Neural cell (in vitro differentiated cells): ENCODE measurements at regions not wholly inside any gene's neighbourhood (a gene's known extent, or its start where the extent isn't known, plus 50 kb on each side); places are given as distances from the start of the nearest gene placed in this dataset.

Source experiments
- EZH2 ChIP-seq: fragments of 200-600, 300-800 bp; shearing (Covaris generic), sonication (generic); IDR thresholded peaks from 2 replicates; pipeline ENCODE4 v1.6.1; 2014; ENCODE audit warnings: antibody characterized with exemption, low read length, borderline replicate concordance, mild to moderate bottlenecking; ENCODE audit not compliant: insufficient read depth, poor library complexity, severe bottlenecking
- POLR2AphosphoS5 ChIP-seq: IDR thresholded peaks from 2 replicates; pipeline ENCODE4 v1.6.1; 2012
- RAD21 ChIP-seq: fragments of 450-650 bp; conservative IDR thresholded peaks from 2 replicates; pipeline ENCODE4 v1.6.1; 2014; ENCODE audit warnings: antibody characterized with exemption, mild to moderate bottlenecking, moderate library complexity
- SMC3 ChIP-seq: fragments of 450-650 bp; conservative IDR thresholded peaks from 2 replicates; pipeline ENCODE4 v1.6.1; 2014; ENCODE audit warnings: antibody characterized with exemption, mild to moderate bottlenecking, moderate library complexity; ENCODE audit not compliant: poor library complexity
- TAF1 ChIP-seq: IDR thresholded peaks from 2 replicates; pipeline ENCODE4 v1.6.1; 2012; ENCODE audit warnings: low read depth
- TF ChIP-seq, protein P1 (sequence below): fragments of 450-650 bp; IDR thresholded peaks from 2 replicates; pipeline ENCODE4 v1.5.1; 2014; ENCODE audit warnings: antibody characterized with exemption, mild to moderate bottlenecking, moderate library complexity; ENCODE audit not compliant: poor library complexity, severe bottlenecking

- TF ChIP-seq, protein P1, sequence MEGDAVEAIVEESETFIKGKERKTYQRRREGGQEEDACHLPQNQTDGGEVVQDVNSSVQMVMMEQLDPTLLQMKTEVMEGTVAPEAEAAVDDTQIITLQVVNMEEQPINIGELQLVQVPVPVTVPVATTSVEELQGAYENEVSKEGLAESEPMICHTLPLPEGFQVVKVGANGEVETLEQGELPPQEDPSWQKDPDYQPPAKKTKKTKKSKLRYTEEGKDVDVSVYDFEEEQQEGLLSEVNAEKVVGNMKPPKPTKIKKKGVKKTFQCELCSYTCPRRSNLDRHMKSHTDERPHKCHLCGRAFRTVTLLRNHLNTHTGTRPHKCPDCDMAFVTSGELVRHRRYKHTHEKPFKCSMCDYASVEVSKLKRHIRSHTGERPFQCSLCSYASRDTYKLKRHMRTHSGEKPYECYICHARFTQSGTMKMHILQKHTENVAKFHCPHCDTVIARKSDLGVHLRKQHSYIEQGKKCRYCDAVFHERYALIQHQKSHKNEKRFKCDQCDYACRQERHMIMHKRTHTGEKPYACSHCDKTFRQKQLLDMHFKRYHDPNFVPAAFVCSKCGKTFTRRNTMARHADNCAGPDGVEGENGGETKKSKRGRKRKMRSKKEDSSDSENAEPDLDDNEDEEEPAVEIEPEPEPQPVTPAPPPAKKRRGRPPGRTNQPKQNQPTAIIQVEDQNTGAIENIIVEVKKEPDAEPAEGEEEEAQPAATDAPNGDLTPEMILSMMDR, result no peak
- no peak for TF ChIP-seq TAF1
- no peak for TF ChIP-seq RAD21
- TF ChIP-seq EZH2, result no peak
- TF ChIP-seq SMC3, result no peak
- TF ChIP-seq POLR2AphosphoS5, result no peak
Measured at GRCh38 chr6:137681445-137682009, 185.5 kb upstream of the TNFAIP3 start.
